Subcutaneous abdominal adipose tissue (tissue), 5 donors: ENCODE measurements at regions not wholly inside any gene's neighbourhood (a gene's known extent, or its start where the extent isn't known, plus 50 kb on each side); places are given as distances from the start of the nearest gene placed in this dataset.

Experiments
- H3K27ac ChIP-seq: one replicate; pipeline ENCODE4 v1.7.0; 2013; ENCODE audit warnings: low read depth, mild to moderate bottlenecking, inconsistent platforms, low read length, moderate library complexity
- H3K27me3 ChIP-seq, 5 donors: one replicate each; pipeline ENCODE4 v1.7.0; 2013; ENCODE audit warnings: low read length in 5 of 5, inconsistent platforms in 1 of 5; ENCODE audit not compliant: control insufficient read depth in 5 of 5, insufficient read depth in 4 of 5
- H3K36me3 ChIP-seq, 5 donors: one replicate each; pipeline ENCODE4 v1.7.0; 2013; ENCODE audit warnings: low read length in 5 of 5; ENCODE audit not compliant: control insufficient read depth in 5 of 5, insufficient read depth in 5 of 5
- H3K4me1 ChIP-seq, 5 donors: one replicate each; pipeline ENCODE4 v1.7.0; 2013; ENCODE audit warnings: low read length in 5 of 5, mild to moderate bottlenecking in 3 of 5, moderate library complexity in 1 of 5; ENCODE audit not compliant: control insufficient read depth in 5 of 5, insufficient read depth in 5 of 5
- H3K4me3 ChIP-seq, 5 donors: one replicate each; pipeline ENCODE4 v1.7.0; 2013; ENCODE audit warnings: low read length in 5 of 5, low read depth in 1 of 5
- H3K9ac ChIP-seq, 5 donors: one replicate each; pipeline ENCODE4 v1.7.0; 2013; ENCODE audit warnings: low read length in 5 of 5, mild to moderate bottlenecking in 4 of 5, moderate library complexity in 3 of 5
- H3K9me3 ChIP-seq, 5 donors: one replicate each; pipeline ENCODE4 v1.7.0; 2013; ENCODE audit warnings: low read length in 5 of 5; ENCODE audit not compliant: control insufficient read depth in 5 of 5
- donor health status: healthy.
- donor health status: healthy.
- donor health status: healthy.
- donor health status: healthy.
- donor health status: healthy.

- H3K9me3 ChIP-seq: no peaks in the 10 kb centered on the region
- H3K36me3 ChIP-seq: no peaks in the 10 kb centered on the region
- no peak overlapping the region for H3K27ac ChIP-seq
- no peak overlapping the region for H3K4me3 ChIP-seq
- no peaks in the 10 kb centered on the region for H3K27me3 ChIP-seq
- H3K9ac ChIP-seq: no peak overlapping the region
- H3K4me1 ChIP-seq: peaks cover 2 to 16% (median 14%) of the 10 kb centered on the region in 5 donors
Measured at GRCh38 chr5:143986516-143987212, 174.7 kb downstream of the HMHB1 start.

GRCh38 chr5:143987264-143987663 lies 175.3 kb downstream of the HMHB1 start:
- Histone ChIP-seq H3K9ac (no peak overlapping the region), H3K36me3 (no peaks in the 10 kb centered on the region), H3K27me3 (no peaks in the 10 kb centered on the region), H3K9me3 (no peaks in the 10 kb centered on the region), H3K4me3 (no peak overlapping the region), H3K4me1 (peaks cover 2 to 16% (median 14%) of the 10 kb centered on the region in 5 donors), H3K27ac (no peak overlapping the region)

GRCh38 chr5:143987751-143988560 lies 176.0 kb downstream of the HMHB1 start:
- Histone ChIP-seq H3K27me3 (no peaks in the 10 kb centered on the region), H3K27ac (no peak overlapping the region), H3K36me3 (no peaks in the 10 kb centered on the region), H3K9me3 (no peaks in the 10 kb centered on the region), H3K4me1 (peaks cover 2 to 16% (median 14%) of the 10 kb centered on the region in 5 donors), H3K9ac (no peak overlapping the region), H3K4me3 (no peak overlapping the region)

- no peak overlapping the region for H3K4me3 ChIP-seq
- H3K9ac ChIP-seq: no peak overlapping the region
- no peaks in the 10 kb centered on the region for H3K27me3 ChIP-seq
- no peaks in the 10 kb centered on the region for H3K4me1 ChIP-seq
- H3K36me3 ChIP-seq: no peaks in the 10 kb centered on the region
- H3K27ac ChIP-seq: no peak overlapping the region
- no peaks in the 10 kb centered on the region for H3K9me3 ChIP-seq
Measured at GRCh38 chr5:143992496-143992895, 178.0 kb downstream of the YIPF5 start.

GRCh38 chr5:144002876-144003275 lies 167.6 kb downstream of the YIPF5 start:
- H3K27me3 ChIP-seq: no peaks in the 10 kb centered on the region
- no peak overlapping the region for H3K9ac ChIP-seq
- no peak overlapping the region for H3K27ac ChIP-seq
- no peaks in the 10 kb centered on the region for H3K4me1 ChIP-seq
- H3K36me3 ChIP-seq: no peaks in the 10 kb centered on the region
- no peak overlapping the region for H3K4me3 ChIP-seq
- peaks cover 0 to 3% (median 0%) of the 10 kb centered on the region in 5 donors for H3K9me3 ChIP-seq

GRCh38 chr5:144003636-144004035 lies 166.8 kb downstream of the YIPF5 start:
- Histone ChIP-seq H3K9me3 (no peaks in the 10 kb centered on the region), H3K27ac (no peak overlapping the region), H3K4me1 (no peaks in the 10 kb centered on the region), H3K36me3 (no peaks in the 10 kb centered on the region), H3K4me3 (no peak overlapping the region), H3K27me3 (no peaks in the 10 kb centered on the region), H3K9ac (no peak overlapping the region)

GRCh38 chr5:144004146-144004545 lies 166.3 kb downstream of the YIPF5 start:
- Histone ChIP-seq H3K27me3 (no peaks in the 10 kb centered on the region), H3K27ac (no peak overlapping the region), H3K36me3 (no peaks in the 10 kb centered on the region), H3K9ac (no peak overlapping the region), H3K4me3 (no peak overlapping the region), H3K4me1 (no peaks in the 10 kb centered on the region), H3K9me3 (no peaks in the 10 kb centered on the region)

GRCh38 chr5:144004751-144005150 lies 165.7 kb downstream of the YIPF5 start:
- Histone ChIP-seq H3K36me3 (no peaks in the 10 kb centered on the region), H3K9me3 (no peaks in the 10 kb centered on the region), H3K9ac (no peak overlapping the region), H3K27me3 (no peaks in the 10 kb centered on the region), H3K27ac (no peak overlapping the region), H3K4me1 (no peaks in the 10 kb centered on the region), H3K4me3 (no peak overlapping the region)

- no peak overlapping the region for H3K9ac ChIP-seq
- H3K9me3 ChIP-seq: peaks cover 0 to 3% (median 0%) of the 10 kb centered on the region in 5 donors
Measured at GRCh38 chr5:144009116-144009515, 161.3 kb downstream of the YIPF5 start.

GRCh38 chr5:144011388-144011787 lies 159.1 kb downstream of the YIPF5 start:
- Histone ChIP-seq H3K9me3 (peaks cover 0 to 3% (median 0%) of the 10 kb centered on the region in 5 donors), H3K9ac (no peak overlapping the region), H3K27ac (no peak overlapping the region), H3K4me1 (no peaks in the 10 kb centered on the region), H3K27me3 (no peaks in the 10 kb centered on the region), H3K4me3 (no peak overlapping the region), H3K36me3 (no peaks in the 10 kb centered on the region)

More at GRCh38 chr5:144009116-144009515, 161.3 kb downstream of the YIPF5 start:
- Histone ChIP-seq H3K27me3 (no peaks in the 10 kb centered on the region), H3K4me1 (no peaks in the 10 kb centered on the region), H3K27ac (no peak overlapping the region), H3K36me3 (no peaks in the 10 kb centered on the region), H3K4me3 (no peak overlapping the region)
